Kidney tubule cell (primary cell): ENCODE measurements at regions not wholly inside any gene's neighbourhood (a gene's known extent, or its start where the extent isn't known, plus 50 kb on each side); places are given as distances from the start of the nearest gene placed in this dataset.

Experiments used
- DNase-seq: peaks from one replicate; pipeline ENCODE4 v3.0.0-alpha.2; 2018; ENCODE audit warnings: low spot score

GRCh38 chr9:117860849-117861248 is 156.6 kb downstream of the TLR4 start:
- no peak for DNase-seq

DNA sequence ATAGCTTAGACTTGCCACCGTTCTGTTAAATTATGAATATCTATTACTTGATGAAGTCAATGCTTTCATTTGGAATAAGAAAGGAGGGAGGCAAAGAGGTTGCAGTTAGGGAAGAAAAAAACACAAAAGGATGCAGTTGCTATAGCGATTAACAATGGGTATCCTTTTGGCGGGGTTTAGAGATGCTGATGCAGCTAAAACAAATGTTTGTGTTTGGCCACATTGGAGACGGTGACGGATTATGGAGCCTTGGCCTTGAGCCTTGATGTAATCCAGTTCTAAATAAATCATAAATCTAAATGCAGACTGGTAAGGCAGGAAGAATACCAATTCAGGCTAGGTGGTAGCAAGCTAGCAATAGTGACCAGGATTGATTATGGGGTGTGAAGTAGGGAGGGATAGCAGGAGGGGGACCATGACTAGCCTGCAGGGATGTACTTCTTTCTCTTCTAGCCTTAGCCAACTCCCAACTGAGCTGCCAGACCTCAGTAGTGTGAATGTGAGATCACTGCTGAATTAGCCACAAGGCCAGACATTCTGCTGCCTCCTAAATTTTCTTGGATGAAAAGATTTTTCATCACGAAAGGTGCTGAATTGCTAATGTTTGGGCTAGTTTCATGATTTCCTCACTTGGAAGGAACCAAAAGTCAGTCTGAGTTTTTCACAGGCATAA is 160.3 kb downstream of the TLR4 start:
- no peak for DNase-seq

DNA sequence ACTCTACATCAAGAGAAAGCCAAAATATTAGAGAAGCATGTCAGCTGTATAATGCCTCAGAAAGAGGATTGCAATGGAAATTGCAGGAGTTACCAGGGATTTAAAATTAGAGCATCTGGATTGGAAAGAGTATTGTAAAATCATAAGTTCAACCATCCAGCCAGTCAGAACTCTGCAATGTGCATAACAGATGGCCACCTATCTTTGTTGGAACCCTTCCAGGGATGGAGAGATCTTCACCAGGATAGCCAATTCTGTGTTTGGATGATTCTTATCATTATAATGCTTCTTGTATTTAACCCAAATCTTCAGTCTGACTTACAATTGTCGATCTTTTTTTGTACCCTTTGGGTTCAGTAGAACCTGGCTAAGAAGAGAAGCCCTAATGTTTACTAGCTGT is 164.4 kb downstream of the TLR4 start:
- no peak for DNase-seq

GRCh38 chr9:117869287-117869686 is 165.1 kb downstream of the TLR4 start:
- no peak for DNase-seq

DNA sequence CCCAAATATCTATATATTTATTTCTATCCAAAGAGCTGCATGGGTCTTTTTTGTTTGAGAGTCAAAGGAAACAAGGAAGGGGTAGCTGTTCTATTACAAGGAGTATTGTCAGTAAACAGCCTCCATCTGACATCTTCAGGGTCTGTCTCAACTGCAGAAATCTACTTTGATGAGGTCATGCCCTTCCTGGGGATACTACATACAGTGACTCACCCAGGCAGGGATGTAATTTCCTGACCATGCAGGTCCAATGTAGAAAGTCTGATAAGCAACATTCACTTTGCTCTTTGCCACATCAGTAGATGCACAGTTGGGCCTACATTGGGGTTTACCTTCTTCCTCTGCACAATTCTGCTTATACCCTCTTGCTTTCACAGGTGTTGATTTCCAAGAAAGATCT is 165.5 kb downstream of the TLR4 start:
- peak; percentile 45 for DNase-seq

- DNase-seq = no peak
Measured at GRCh38 chr9:117873664-117874063, 169.5 kb downstream of the TLR4 start.

GRCh38 chr9:117875886-117876285 is 171.7 kb downstream of the TLR4 start:
- no peak for DNase-seq

DNA sequence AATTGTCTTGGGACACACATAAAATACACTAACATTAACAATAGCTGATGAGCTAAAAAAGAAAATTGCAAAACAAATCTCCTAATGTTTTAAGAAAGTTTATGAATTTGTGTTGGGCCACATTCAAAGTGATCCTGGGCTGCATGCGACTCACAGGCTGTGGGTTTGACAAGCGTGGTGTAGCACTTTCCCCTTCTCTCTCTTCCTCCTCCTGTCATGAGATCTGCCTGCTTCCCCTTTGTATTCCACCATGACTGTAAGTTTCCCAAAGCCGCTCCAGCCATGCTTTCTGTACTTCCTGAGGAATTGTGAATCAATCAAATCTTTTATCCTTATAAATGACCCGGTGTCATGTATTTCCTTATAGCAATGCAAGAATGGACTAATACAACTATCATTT is 178.0 kb downstream of the TLR4 start:
- DNase-seq = no peak

DNA sequence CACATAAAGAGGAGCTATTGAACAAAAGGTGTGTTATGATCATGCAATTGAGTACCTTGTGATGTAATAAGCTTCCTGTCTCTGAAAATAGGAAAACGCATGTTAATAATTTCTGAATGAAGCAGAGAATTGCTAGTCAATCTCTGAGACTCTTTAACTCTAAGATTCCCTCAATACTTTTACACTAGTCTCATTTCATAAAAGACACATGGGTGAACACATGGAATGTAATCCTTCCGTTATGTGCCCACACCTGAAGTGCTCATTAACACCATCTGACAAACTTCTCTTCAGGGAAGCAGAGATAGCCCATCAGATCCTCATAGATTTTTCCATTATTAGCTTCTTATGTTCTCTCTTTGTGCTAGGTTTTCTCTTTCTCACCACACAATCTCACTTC is 182.4 kb downstream of the TLR4 start:
- peak; percentile 69 for DNase-seq

GRCh38 chr9:117887383-117887782 is 183.2 kb downstream of the TLR4 start:
- DNase-seq = peak; percentile 47

GRCh38 chr9:117887941-117888340 is 183.7 kb downstream of the TLR4 start:
- DNase-seq = no peak

DNA sequence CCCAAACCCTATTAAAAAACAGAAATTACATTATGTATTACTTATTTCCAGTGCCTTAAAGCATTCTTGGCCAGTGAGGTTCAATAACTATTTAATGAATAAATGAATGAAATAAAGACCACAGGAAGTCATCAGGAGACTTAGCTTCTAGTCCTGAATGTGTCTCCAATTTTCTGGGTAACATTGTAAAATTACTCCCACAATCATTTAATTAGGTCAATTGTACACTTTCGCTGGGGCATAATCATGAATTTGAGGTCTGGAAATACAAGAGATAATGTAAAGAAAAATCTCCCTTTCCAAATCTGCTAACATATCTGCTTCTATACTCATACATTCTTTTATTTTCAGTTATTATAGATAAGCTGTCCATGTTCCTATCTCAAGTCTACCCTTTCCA is 199.2 kb downstream of the TLR4 start:
- DNase-seq = no peak

DNA sequence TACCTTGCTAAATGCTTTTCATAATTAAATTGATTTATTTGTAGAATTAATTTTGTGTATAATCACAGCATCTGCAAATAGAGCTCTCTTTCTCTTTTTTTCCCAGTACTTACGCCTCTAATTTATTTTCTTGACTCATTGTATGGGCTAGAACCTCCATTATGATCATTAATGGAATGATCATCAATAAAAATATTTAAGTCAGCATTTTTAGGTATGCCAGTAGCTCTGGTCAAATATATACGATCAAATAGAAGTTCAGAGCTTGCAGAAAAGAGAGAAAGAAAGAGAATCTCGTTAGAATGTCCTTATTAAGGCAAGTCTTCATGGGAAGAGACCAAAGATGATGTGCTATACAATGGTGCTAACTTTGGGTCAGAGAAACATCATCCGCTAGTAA is 202.6 kb downstream of the TLR4 start:
- no peak for DNase-seq

DNA sequence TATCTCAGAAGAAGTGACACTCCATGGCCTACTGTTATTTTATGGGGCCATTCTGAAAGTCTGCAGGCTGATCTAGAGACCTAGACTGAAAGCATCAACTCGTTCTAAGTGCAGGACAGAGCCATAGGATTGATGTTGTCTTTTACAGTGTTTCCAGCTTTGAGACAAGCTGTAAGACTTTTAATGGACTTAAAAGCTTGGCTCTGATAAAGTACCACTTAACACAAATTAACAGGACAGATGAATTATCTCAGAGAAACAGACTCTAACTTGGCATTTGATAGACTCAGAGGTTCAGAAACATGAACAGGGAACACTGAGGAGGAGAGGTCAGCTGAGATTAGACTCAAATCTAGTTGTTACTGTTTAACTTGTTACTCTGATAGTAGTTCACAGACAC is 203.2 kb downstream of the TLR4 start:
- no peak for DNase-seq

GRCh38 chr9:117916291-117916690 is 212.1 kb downstream of the TLR4 start:
- no peak for DNase-seq

DNA sequence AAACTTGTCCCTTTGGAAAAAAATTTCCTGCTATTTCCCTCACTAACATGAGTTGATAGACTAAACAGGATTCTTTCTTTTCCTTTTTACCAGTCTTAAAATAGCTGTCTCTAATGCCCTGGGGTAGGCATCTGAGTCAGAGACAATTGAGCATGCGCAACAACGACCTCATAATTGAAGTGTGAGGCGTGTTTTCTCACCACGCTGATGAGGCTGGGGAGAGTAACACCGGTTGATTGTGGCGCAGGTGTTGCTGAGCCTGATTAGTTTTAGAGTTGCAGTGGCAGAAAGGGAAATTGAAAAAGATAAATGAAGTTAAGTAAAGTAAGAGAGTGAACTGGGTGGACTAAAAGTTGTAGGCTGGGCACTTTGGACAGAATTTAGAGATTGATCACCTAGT is 213.7 kb downstream of the TLR4 start:
- peak; percentile 26 for DNase-seq

- DNase-seq = no peak
Measured at GRCh38 chr9:117919538-117919937, 215.3 kb downstream of the TLR4 start.

- DNase-seq = peak; percentile 61
Measured at GRCh38 chr9:117926031-117926658, 221.9 kb downstream of the TLR4 start.

DNA sequence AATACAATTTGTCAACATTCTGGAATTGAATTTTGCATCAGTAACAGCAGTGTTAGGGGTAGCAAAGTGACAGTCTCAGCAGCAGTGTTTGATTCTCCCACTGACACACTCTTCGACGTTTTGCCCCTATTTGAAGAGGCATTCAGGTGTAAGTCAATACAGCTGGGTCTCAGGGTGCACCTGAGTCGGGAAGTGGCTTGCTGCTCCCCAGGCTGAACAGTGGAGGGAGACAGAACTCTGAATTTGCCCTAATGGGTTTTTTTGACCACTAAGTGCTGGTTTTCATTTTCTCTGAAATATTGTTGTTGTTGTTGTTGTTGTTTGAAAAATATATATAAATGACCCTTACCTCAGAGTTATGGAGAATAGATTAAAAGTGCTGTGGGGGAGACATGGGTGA is 223.2 kb downstream of the TLR4 start:
- DNase-seq = no peak

DNA sequence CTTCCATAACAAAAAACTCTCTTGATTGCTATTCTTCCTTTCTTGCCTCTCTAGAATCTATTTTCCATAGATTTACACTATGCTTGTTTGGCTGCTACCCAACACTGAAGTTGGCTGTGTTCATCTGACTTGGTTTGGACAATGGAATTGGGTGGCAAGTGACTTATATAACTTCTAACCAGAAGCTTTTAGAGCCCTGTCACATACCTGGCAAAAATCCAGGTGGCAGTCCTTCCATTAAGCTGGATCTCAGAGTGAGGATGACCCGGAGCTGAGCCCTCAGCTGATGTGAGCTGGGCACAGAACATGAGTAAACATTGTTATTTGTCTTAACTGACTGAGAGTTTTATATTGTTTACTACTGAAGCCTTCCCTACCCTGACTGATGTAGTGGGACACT is 225.7 kb downstream of the TLR4 start:
- peak; percentile 20 for DNase-seq

- DNase-seq = no peak
Measured at GRCh38 chr9:117932585-117932984, 228.4 kb downstream of the TLR4 start.

- no peak for DNase-seq
Measured at GRCh38 chr9:117936185-117937130, 232.3 kb downstream of the TLR4 start.

DNA sequence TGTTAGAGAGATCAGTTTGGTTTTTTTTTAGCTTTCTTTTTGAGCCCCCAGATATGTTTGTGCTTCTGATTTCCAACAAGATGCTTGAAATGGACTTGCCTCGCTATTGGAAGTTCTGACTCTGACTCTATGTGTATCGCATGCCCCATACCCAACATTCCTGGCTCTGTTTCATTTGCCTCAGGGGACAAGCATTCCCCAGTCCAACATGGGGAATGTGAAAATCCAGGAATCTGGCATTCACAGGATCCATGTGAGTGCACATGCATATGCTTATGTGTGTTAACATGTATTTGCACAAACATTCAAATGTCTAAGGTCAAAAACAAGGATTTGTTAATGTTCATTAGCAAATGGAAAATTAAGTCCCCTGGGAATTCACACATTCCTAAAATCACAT is 233.9 kb downstream of the TLR4 start:
- peak; percentile 26 for DNase-seq
